Smooth muscle cell (in vitro differentiated cells): ENCODE measurements at regions not wholly inside any gene's neighbourhood (a gene's known extent, or its start where the extent isn't known, plus 50 kb on each side); places are given as distances from the start of the nearest gene placed in this dataset.

Experiments
- DNase-seq: peaks from one replicate; lab custom pipeline; 2025; ENCODE audit not compliant: unreplicated experiment; lab: John Stamatoyannopoulos, UW
- H2AFZ ChIP-seq: fragments of 200-600 bp; sonication (generic); 2 replicates; pipeline ENCODE4 v1.6.0; 2016; ENCODE audit warnings: antibody characterized with exemption, low read depth, mild to moderate bottlenecking
- H3F3A ChIP-seq: fragments of 200-600 bp; sonication (generic); 2 replicates; pipeline ENCODE4 v1.6.0; 2017; ENCODE audit warnings: antibody characterized with exemption, low read depth
- H3K27ac ChIP-seq: fragments of 200-600 bp; sonication (generic); 2 replicates; pipeline ENCODE4 v1.5.1; 2016; ENCODE audit warnings: low read depth, mild to moderate bottlenecking
- H3K27me3 ChIP-seq: fragments of 200-600 bp; sonication (generic); 2 replicates; pipeline ENCODE4 v1.6.1; 2016; ENCODE audit warnings: low read depth, mild to moderate bottlenecking
- H3K36me3 ChIP-seq: fragments of 200-600 bp; sonication (generic); 2 replicates; pipeline ENCODE4 v1.5.1; 2016; ENCODE audit warnings: low read depth
- H3K4me1 ChIP-seq: fragments of 200-600 bp; sonication (generic); 2 replicates; pipeline ENCODE4 v1.5.1; 2016; ENCODE audit warnings: low read depth
- H3K4me2 ChIP-seq: fragments of 200-600 bp; sonication (generic); 2 replicates; pipeline ENCODE4 v1.6.0; 2016; ENCODE audit warnings: mild to moderate bottlenecking
- H3K4me3 ChIP-seq: fragments of 200-600 bp; sonication (generic); 2 replicates; pipeline ENCODE4 v1.5.1; 2016; ENCODE audit warnings: mild to moderate bottlenecking
- H3K79me2 ChIP-seq: fragments of 200-600 bp; sonication (generic); 2 replicates; pipeline ENCODE4 v1.6.0; 2016; ENCODE audit warnings: low read depth, mild to moderate bottlenecking
- H3K9ac ChIP-seq: fragments of 200-600 bp; sonication (generic); 2 replicates; pipeline ENCODE4 v1.6.0; 2016; ENCODE audit warnings: low read depth
- H3K9me3 ChIP-seq: fragments of 200-600 bp; sonication (generic); replicated peaks from 2 replicates; pipeline ENCODE4 v1.5.1; 2016; ENCODE audit warnings: low read depth
- H4K20me1 ChIP-seq: fragments of 200-600 bp; sonication (generic); 2 replicates; pipeline ENCODE4 v1.6.0; 2016; ENCODE audit warnings: low read depth
- CTCF ChIP-seq: fragments of 200-600 bp; sonication (generic); IDR thresholded peaks from 2 replicates; pipeline ENCODE4 v1.5.1; 2017; ENCODE audit warnings: borderline replicate concordance, mild to moderate bottlenecking, antibody characterized with exemption; ENCODE audit not compliant: insufficient read depth, poor library complexity, severe bottlenecking
- WGBS: methylation state at CpG from one replicate; pipeline ENCODE4 v1.1.7; 2016; ENCODE audit warnings: low lambda C conversion rate; 5-methylcytosine and 5-hydroxymethylcytosine counted together

- Histone ChIP-seq H3K36me3 (no peaks in the 10 kb centered on the region), H3F3A (no peaks in the 10 kb centered on the region), H2AFZ (no peak overlapping the region), H3K27me3 (peaks cover 29% of the 10 kb centered on the region), H3K9me3 (no peaks in the 10 kb centered on the region), H3K4me2 (no peak overlapping the region), H3K27ac (no peak overlapping the region), H3K9ac (no peak overlapping the region), H3K4me1 (peaks cover 3% of the 10 kb centered on the region), H3K79me2 (no peaks in the 10 kb centered on the region), H4K20me1 (no peaks in the 10 kb centered on the region), H3K4me3 (no peak overlapping the region)
- TF ChIP-seq CTCF, result no peak
- 96% methylated on average over 2 of the region's 2 CpGs for WGBS
- DNase-seq, result no peak
These were observed 92.6 kb upstream of the CHL1 start for GRCh38 chr3:103991-104390.

DNA sequence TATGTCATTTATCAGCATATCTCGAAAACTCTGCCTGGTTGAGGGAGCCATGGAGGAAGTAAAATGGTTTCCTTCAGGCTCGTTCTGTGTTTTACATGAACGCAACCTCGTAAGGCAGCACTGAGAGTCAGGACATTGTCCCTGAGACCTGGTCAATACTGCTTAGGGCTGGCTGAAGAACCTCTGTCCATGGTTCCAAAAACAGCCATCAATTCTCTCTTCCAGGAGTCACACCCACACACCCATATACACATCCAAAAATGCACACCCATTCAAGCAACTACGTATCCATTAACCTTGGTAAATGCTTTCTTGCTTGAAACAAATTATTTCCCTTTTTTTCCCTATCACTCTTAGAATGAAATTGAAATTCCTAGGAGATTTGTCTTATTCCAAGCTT, 91.0 kb upstream of the CHL1 start:
- H2AFZ ChIP-seq, result no peak overlapping the region
- no peak overlapping the region for H3K9ac ChIP-seq
- peaks cover 15% of the 10 kb centered on the region for H3K27me3 ChIP-seq
- no peaks in the 10 kb centered on the region for H3K9me3 ChIP-seq
- no peak overlapping the region for H3K27ac ChIP-seq
- no peak overlapping the region for H3K4me3 ChIP-seq
- WGBS, result 66% methylated on average over 5 of the region's 5 CpGs
- peaks cover 3% of the 10 kb centered on the region for H3K4me1 ChIP-seq
- H3F3A ChIP-seq, result no peaks in the 10 kb centered on the region
- no peak for DNase-seq
- H3K36me3 ChIP-seq, result no peaks in the 10 kb centered on the region
- no peaks in the 10 kb centered on the region for H3K79me2 ChIP-seq
- no peak overlapping the region for H3K4me2 ChIP-seq
- H4K20me1 ChIP-seq, result no peaks in the 10 kb centered on the region
- no peak for TF ChIP-seq CTCF

DNA sequence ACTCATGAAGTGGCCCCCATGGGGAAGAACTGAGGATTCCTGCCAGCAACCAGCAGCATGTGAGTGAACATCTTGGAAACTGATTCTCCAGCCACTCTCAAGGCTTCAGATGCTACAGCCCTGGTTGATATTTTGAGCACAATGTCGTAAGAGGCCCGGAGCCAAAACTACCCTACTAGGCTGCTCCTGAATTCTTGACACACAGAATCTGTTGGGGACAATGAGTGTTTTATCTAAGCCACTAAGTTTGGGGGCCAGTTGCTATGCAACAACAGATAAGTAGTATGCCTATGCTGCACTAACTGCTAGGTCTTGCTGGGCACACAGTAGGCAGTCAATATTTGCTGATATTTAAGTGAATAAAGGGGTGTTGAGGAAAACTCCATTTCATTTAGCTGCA, 89.9 kb upstream of the CHL1 start:
- Histone ChIP-seq H4K20me1 (no peaks in the 10 kb centered on the region), H3K9me3 (no peaks in the 10 kb centered on the region), H3K4me2 (no peak overlapping the region), H3K27me3 (peaks cover 7% of the 10 kb centered on the region), H3K27ac (no peak overlapping the region), H3K4me3 (no peak overlapping the region), H3K36me3 (no peaks in the 10 kb centered on the region), H3K9ac (no peak overlapping the region), H3F3A (no peaks in the 10 kb centered on the region), H2AFZ (no peak overlapping the region), H3K79me2 (no peaks in the 10 kb centered on the region), H3K4me1 (peaks cover 3% of the 10 kb centered on the region)
- no peak for TF ChIP-seq CTCF
- WGBS, result 89% methylated on average over 2 of the region's 2 CpGs
- no peak for DNase-seq

GRCh38 chr3:111143-112069, 85.2 kb upstream of the CHL1 start:
- Histone ChIP-seq H3K4me3 (no peak overlapping the region), H3K27ac (no peak overlapping the region), H3K79me2 (no peaks in the 10 kb centered on the region), H4K20me1 (no peaks in the 10 kb centered on the region), H3K4me2 (no peak overlapping the region), H2AFZ (no peak overlapping the region), H3K4me1 (no peaks in the 10 kb centered on the region), H3K9ac (no peak overlapping the region), H3K36me3 (no peaks in the 10 kb centered on the region), H3K27me3 (no peaks in the 10 kb centered on the region), H3K9me3 (no peaks in the 10 kb centered on the region), H3F3A (no peaks in the 10 kb centered on the region)
- WGBS, result 92% methylated on average over 8 of the region's 8 CpGs
- TF ChIP-seq CTCF, result no peak
- no peak for DNase-seq
